ENCODE measurements at regions not wholly inside any gene's neighbourhood (a gene's known extent, or its start where the extent isn't known, plus 50 kb on each side); places are given as distances from the start of the nearest gene placed in this dataset.

DNA sequence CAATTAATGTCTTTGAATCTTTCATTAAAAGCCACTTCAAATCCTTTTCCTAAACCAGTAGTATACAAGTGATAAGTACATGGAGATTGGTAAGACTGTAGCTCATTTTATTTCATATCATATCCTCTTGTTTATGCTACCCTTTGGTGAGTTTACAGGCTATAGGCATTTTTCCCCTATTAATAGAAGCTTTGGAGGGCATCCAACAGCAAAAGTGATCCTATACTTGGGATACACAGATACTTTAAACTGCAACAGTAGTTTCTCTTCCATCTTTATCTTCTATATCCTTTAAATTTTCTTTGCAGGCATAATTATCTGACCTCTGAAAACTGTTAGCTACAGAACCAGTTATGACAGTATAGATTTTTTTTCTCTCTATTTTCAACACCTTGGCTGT, 114.5 kb upstream of the SPON1 start:
- ChIA-PET POLR2A (ENCODE audit: unreplicated experiment) (no interaction called here), CTCF (no interaction called here)
- TF ChIP-seq CTCF (conservative IDR thresholded peaks at IDR 0.05; ENCODE audit: low read depth, low read length) (no peak), EZH2phosphoT487 (IDR thresholded peaks at IDR 0.05; ENCODE audit: borderline replicate concordance, low read length) (no peak), EZH2 (IDR thresholded peaks at IDR 0.05; ENCODE audit: low read length, unreplicated experiment) (no peak)
- no peak overlapping the region for H3K27ac ChIP-seq (ENCODE audit: low read length)
- no peaks in the 10 kb centered on the region for H3K9me2 ChIP-seq (replicated peaks; ENCODE audit: low read length)
- no peaks in the 10 kb centered on the region for H3K27me3 ChIP-seq (ENCODE audit: low read length)
- H3F3A ChIP-seq (ENCODE audit: low read length, unreplicated experiment): no peaks in the 10 kb centered on the region
- H3K9ac ChIP-seq (ENCODE audit: low read length): no peak overlapping the region
- no TSS peak for BruUV-seq (replicated peaks)
- no peaks in the 10 kb centered on the region for H3K4me1 ChIP-seq (ENCODE audit: insufficient read depth, low read length)
- no peak for ATAC-seq
- no peak overlapping the region for H3K4me2 ChIP-seq (ENCODE audit: low read length)
- no peaks in the 10 kb centered on the region for H3K36me3 ChIP-seq (ENCODE audit: low read depth, low read length)
- DNase-seq: no peak
- H3K9me3 ChIP-seq (ENCODE audit: low read length): no peaks in the 10 kb centered on the region
- H3K79me2 ChIP-seq (ENCODE audit: low read length): no peaks in the 10 kb centered on the region
- no peak overlapping the region for H2AFZ ChIP-seq (ENCODE audit: low read length)
- intact Hi-C loops (cut with micrococcal nuclease): no loop called here
- no peak overlapping the region for H3K4me3 ChIP-seq (ENCODE audit: low read length)
- H4K20me1 ChIP-seq (ENCODE audit: low read length): no peaks in the 10 kb centered on the region

DNA sequence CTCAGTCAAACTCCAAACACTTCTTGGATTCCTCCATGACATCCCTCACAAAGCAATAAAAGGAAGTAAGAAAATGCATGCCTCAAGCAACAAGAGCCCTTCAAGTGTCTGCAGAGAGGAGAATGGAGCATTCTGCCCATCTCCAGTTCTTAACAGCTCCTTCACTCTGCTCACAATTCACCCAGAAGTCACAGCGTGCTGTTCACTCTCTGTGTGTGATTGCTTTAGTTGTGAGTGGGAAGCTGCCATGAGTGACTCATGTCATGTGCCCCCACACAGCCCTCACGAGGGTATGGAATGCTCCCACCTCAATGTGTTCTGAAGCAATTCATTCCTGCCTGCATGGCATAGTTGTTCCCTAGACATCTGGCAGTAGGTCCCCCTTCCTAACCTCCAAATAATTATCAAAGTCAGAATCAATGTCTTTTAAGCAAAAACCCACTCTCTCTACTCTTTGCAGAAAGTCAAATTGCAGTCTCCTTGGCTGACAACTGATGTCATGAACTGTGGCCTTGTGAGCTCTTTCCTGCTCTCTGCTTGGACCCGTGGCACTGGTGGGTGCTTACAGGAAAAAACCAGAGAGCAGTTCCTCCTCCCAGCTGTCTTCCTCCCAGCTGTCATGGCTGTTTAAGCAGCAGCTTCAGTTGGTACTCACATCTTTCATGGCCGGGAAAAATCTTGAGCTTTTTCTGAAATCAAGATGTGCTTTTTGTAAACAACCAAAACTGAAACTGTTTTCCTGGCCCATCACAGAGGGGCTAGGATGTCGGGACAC, 112.1 kb upstream of the SPON1 start:
- Histone ChIP-seq H3K9ac (ENCODE audit: low read length) (no peak overlapping the region), H4K20me1 (ENCODE audit: low read length) (no peaks in the 10 kb centered on the region), H3K36me3 (ENCODE audit: low read depth, low read length) (no peaks in the 10 kb centered on the region), H3K4me3 (ENCODE audit: low read length) (no peak overlapping the region), H3K27ac (ENCODE audit: low read length) (no peak overlapping the region), H3K9me3 (ENCODE audit: low read length) (no peaks in the 10 kb centered on the region), H3K4me1 (ENCODE audit: insufficient read depth, low read length) (no peaks in the 10 kb centered on the region), H2AFZ (ENCODE audit: low read length) (no peak overlapping the region), H3K9me2 (replicated peaks; ENCODE audit: low read length) (no peaks in the 10 kb centered on the region), H3K4me2 (ENCODE audit: low read length) (no peak overlapping the region), H3K27me3 (ENCODE audit: low read length) (no peaks in the 10 kb centered on the region), H3K79me2 (ENCODE audit: low read length) (no peaks in the 10 kb centered on the region), H3F3A (ENCODE audit: low read length, unreplicated experiment) (no peaks in the 10 kb centered on the region)
- ChIA-PET CTCF (no interaction called here), POLR2A (ENCODE audit: unreplicated experiment) (no interaction called here)
- ATAC-seq (no peak; the same call in 1 of the 2 replicates), DNase-seq (no peak)
- intact Hi-C loops (cut with micrococcal nuclease): no loop called here
- TF ChIP-seq EZH2 (IDR thresholded peaks at IDR 0.05; ENCODE audit: low read length, unreplicated experiment): no peak
- no peak for TF ChIP-seq CTCF (conservative IDR thresholded peaks at IDR 0.05; ENCODE audit: low read depth, low read length)
- no peak for TF ChIP-seq EZH2phosphoT487 (IDR thresholded peaks at IDR 0.05; ENCODE audit: borderline replicate concordance, low read length)
- BruUV-seq (replicated peaks): no TSS peak

DNA sequence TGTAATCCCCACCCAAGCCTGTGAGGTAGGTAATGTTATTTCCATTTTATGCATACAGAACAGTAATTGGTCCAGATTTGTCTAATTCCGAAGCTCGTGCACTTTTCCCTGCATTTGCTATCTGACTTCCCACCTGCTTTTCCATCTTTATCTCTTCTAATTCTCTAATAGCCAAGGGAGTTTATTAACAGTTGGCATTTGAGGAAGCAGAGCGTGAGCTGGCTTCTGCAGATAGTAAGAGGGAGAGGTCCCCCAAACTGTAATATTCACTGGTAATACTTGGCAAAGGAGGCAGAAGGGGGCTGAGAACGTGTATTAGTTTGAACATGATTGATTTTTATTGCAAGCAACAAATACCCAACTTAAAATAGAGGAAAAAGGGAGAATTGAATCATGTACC, 110.8 kb upstream of the SPON1 start:
- ATAC-seq (no peak), DNase-seq (no peak)
- Histone ChIP-seq H3K27ac (ENCODE audit: low read length) (no peak overlapping the region), H3F3A (ENCODE audit: low read length, unreplicated experiment) (no peaks in the 10 kb centered on the region), H3K4me1 (ENCODE audit: insufficient read depth, low read length) (no peaks in the 10 kb centered on the region), H3K9me2 (replicated peaks; ENCODE audit: low read length) (no peaks in the 10 kb centered on the region), H3K79me2 (ENCODE audit: low read length) (no peaks in the 10 kb centered on the region), H3K36me3 (ENCODE audit: low read depth, low read length) (no peaks in the 10 kb centered on the region), H3K9ac (ENCODE audit: low read length) (no peak overlapping the region), H3K27me3 (ENCODE audit: low read length) (no peaks in the 10 kb centered on the region), H3K4me3 (ENCODE audit: low read length) (no peak overlapping the region), H3K9me3 (ENCODE audit: low read length) (no peaks in the 10 kb centered on the region), H4K20me1 (ENCODE audit: low read length) (no peaks in the 10 kb centered on the region), H3K4me2 (ENCODE audit: low read length) (no peak overlapping the region), H2AFZ (ENCODE audit: low read length) (no peak overlapping the region)
- ChIA-PET CTCF (no interaction called here), POLR2A (ENCODE audit: unreplicated experiment) (no interaction called here)
- intact Hi-C loops (cut with micrococcal nuclease): no loop called here
- BruUV-seq (replicated peaks): no TSS peak
- TF ChIP-seq EZH2phosphoT487 (IDR thresholded peaks at IDR 0.05; ENCODE audit: borderline replicate concordance, low read length): no peak
- TF ChIP-seq EZH2 (IDR thresholded peaks at IDR 0.05; ENCODE audit: low read length, unreplicated experiment): no peak
- TF ChIP-seq CTCF (conservative IDR thresholded peaks at IDR 0.05; ENCODE audit: low read depth, low read length): no peak

Data from PC-3 (cell line).